HL-60 (cell line): ENCODE measurements at regions not wholly inside any gene's neighbourhood (a gene's known extent, or its start where the extent isn't known, plus 50 kb on each side); places are given as distances from the start of the nearest gene placed in this dataset.

Experiments used
- DNase-seq, 2 experiments: peaks; one replicate each; pipeline ENCODE4 v3.0.0-alpha.2; 2010 to 2020; ENCODE audit warnings: low read depth in 1 of 2, low spot score in 1 of 2
- H3K27ac ChIP-seq: fragments of 250-450 bp; sonication (Bioruptor Pico); replicated peaks from 2 replicates; pipeline ENCODE4 v1.5.1; 2020; ENCODE audit warnings: mild to moderate bottlenecking, moderate library complexity
- H3K27me3 ChIP-seq: fragments of 250-450 bp; sonication (Bioruptor Pico); 2 replicates; pipeline ENCODE4 v1.5.1; 2021; ENCODE audit warnings: mild to moderate bottlenecking, moderate library complexity; ENCODE audit not compliant: insufficient read depth, poor library complexity, severe bottlenecking
- H3K4me3 ChIP-seq: replicated peaks from 2 replicates; pipeline ENCODE4 v1.5.1; 2011; ENCODE audit warnings: mild to moderate bottlenecking, control low read depth, low read length; ENCODE audit not compliant: insufficient read depth
- CTCF ChIP-seq: IDR thresholded peaks from one replicate; pipeline ENCODE4 v1.5.1; 2011; ENCODE audit warnings: low read length, control low read depth, inconsistent platforms; ENCODE audit not compliant: insufficient read depth
- GABPA ChIP-seq: IDR thresholded peaks from 2 replicates; pipeline ENCODE4 v1.6.1; 2012; ENCODE audit warnings: low read depth
- POLR2AphosphoS5 ChIP-seq: IDR thresholded peaks from 2 replicates; pipeline ENCODE4 v1.6.1; 2012; ENCODE audit warnings: low read depth
- REST ChIP-seq: IDR thresholded peaks from 2 replicates; pipeline ENCODE4 v1.6.1; 2012; ENCODE audit warnings: low read depth; ENCODE audit not compliant: insufficient replicate concordance
- SPI1 ChIP-seq: IDR thresholded peaks from 2 replicates; pipeline ENCODE4 v1.6.1; 2012; ENCODE audit warnings: low read depth, mild to moderate bottlenecking, borderline replicate concordance

- no peaks in the 10 kb centered on the region for H3K27me3 ChIP-seq
- no peak for DNase-seq
Observed at GRCh38 chr5:61596265-61596664, 264.2 kb downstream of the ZSWIM6 start.

GRCh38 chr5:61597684-61598083 is 265.6 kb downstream of the ZSWIM6 start:
- H3K4me3 ChIP-seq, result no peak overlapping the region
- TF ChIP-seq REST (no peak), CTCF (no peak), GABPA (no peak), POLR2AphosphoS5 (no peak), SPI1 (no peak)
- H3K27ac ChIP-seq, result no peak overlapping the region
- no peaks in the 10 kb centered on the region for H3K27me3 ChIP-seq
- DNase-seq, result no peak

More at GRCh38 chr5:61596265-61596664, 264.2 kb downstream of the ZSWIM6 start:
- Histone ChIP-seq H3K4me3 (no peak overlapping the region), H3K27ac (no peak overlapping the region)
- TF ChIP-seq SPI1, result no peak
- TF ChIP-seq REST, result no peak
- no peak for TF ChIP-seq POLR2AphosphoS5
- TF ChIP-seq GABPA, result no peak
- TF ChIP-seq CTCF, result no peak

- no peak for DNase-seq
- H3K4me3 ChIP-seq, result no peak overlapping the region
- no peaks in the 10 kb centered on the region for H3K27me3 ChIP-seq
- TF ChIP-seq CTCF (no peak), POLR2AphosphoS5 (no peak), GABPA (no peak), SPI1 (no peak), REST (no peak)
- H3K27ac ChIP-seq, result no peak overlapping the region
Observed at GRCh38 chr5:61598126-61598525, 266.1 kb downstream of the ZSWIM6 start.
